Hepatocyte (in vitro differentiated cells): ENCODE measurements at regions not wholly inside any gene's neighbourhood (a gene's known extent, or its start where the extent isn't known, plus 50 kb on each side); places are given as distances from the start of the nearest gene placed in this dataset.

Experiments used
- DNase-seq: peaks from one replicate; pipeline ENCODE4 v3.0.0-alpha.2; 2016; ENCODE audit warnings: low spot score
- H2AFZ ChIP-seq: fragments of 200-600 bp; sonication (generic); 2 replicates; pipeline ENCODE4 v1.6.0; 2016; ENCODE audit warnings: antibody characterized with exemption, mild to moderate bottlenecking
- H3K27ac ChIP-seq: fragments of 200-600 bp; sonication (generic); 2 replicates; pipeline ENCODE4 v1.5.1; 2016; ENCODE audit warnings: mild to moderate bottlenecking
- H3K27me3 ChIP-seq: fragments of 200-600 bp; sonication (generic); 2 replicates; pipeline ENCODE4 v1.6.1; 2016
- H3K36me3 ChIP-seq: fragments of 200-600 bp; sonication (generic); replicated peaks from 2 replicates; pipeline ENCODE4 v1.5.1; 2016; ENCODE audit warnings: low read depth; ENCODE audit not compliant: insufficient read depth
- H3K4me1 ChIP-seq: fragments of 200-600 bp; sonication (generic); 2 replicates; pipeline ENCODE4 v1.5.1; 2016; ENCODE audit warnings: mild to moderate bottlenecking, moderate library complexity; ENCODE audit not compliant: insufficient read depth
- H3K4me2 ChIP-seq: fragments of 200-600 bp; sonication (generic); 2 replicates; pipeline ENCODE4 v1.6.0; 2016
- H3K4me3 ChIP-seq: fragments of 200-600 bp; sonication (generic); 2 replicates; pipeline ENCODE4 v1.5.1; 2016; ENCODE audit warnings: mild to moderate bottlenecking
- H3K79me2 ChIP-seq: fragments of 200-600 bp; sonication (generic); 2 replicates; pipeline ENCODE4 v1.6.0; 2017; ENCODE audit warnings: mild to moderate bottlenecking
- H3K9me2 ChIP-seq: fragments of 200-600 bp; sonication (generic); replicated peaks from 2 replicates; pipeline ENCODE4 v1.6.0; 2017; ENCODE audit warnings: mild to moderate bottlenecking; ENCODE audit not compliant: insufficient read depth
- H3K9me3 ChIP-seq: fragments of 200-600 bp; sonication (generic); 2 replicates; pipeline ENCODE4 v1.5.1; 2016; ENCODE audit warnings: low read depth, mild to moderate bottlenecking
- H4K20me1 ChIP-seq: fragments of 200-600 bp; sonication (generic); 2 replicates; pipeline ENCODE4 v1.6.0; 2016; ENCODE audit warnings: mild to moderate bottlenecking; ENCODE audit not compliant: insufficient read depth, poor library complexity, severe bottlenecking
- EZH2 ChIP-seq: fragments of 200-600 bp; sonication (generic); IDR thresholded peaks from 2 replicates; pipeline ENCODE4 v1.6.1; 2016; ENCODE audit warnings: antibody characterized with exemption, mild to moderate bottlenecking, borderline replicate concordance
- EZH2phosphoT487 ChIP-seq: fragments of 200-600 bp; sonication (generic); IDR thresholded peaks from one replicate; pipeline ENCODE4 v1.6.1; 2018; ENCODE audit warnings: antibody characterized with exemption, mild to moderate bottlenecking, low read depth, moderate library complexity; ENCODE audit not compliant: unreplicated experiment, severe bottlenecking
- WGBS: methylation state at CpG from one replicate; pipeline ENCODE4 v1.1.6; 2016; ENCODE audit warnings: low lambda C conversion rate; ENCODE audit errors: missing lambda C conversion rate; 5-methylcytosine and 5-hydroxymethylcytosine counted together
- TF ChIP-seq, protein P1 (sequence below): fragments of 200-600 bp; sonication (generic); IDR thresholded peaks from 2 replicates; pipeline ENCODE4 v1.5.1; 2016; ENCODE audit warnings: antibody characterized with exemption, mild to moderate bottlenecking; ENCODE audit not compliant: poor library complexity

DNA sequence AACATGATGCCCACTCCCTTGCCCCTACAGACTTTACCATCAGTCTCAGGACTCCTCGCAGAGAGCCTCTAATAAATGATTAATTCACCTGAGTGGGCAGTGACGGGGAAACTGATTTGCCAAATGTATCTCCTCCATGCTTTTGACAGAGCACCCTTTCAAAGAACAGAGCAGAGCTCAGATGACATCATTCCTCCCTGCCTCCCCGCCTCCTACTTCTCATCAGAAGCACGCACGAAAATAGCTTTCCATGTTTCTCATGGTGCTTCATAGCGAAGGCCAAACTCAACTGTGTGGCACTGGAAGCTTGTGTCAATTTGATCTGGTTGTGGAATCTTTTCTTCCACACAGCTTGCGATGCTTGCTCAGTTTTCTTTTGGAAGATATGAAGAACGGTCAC is 442.5 kb downstream of the RPS24 start:
- Histone ChIP-seq H3K4me1 (peaks cover 12% of the 10 kb centered on the region), H3K4me3 (no peak overlapping the region), H2AFZ (no peak overlapping the region), H3K36me3 (no peaks in the 10 kb centered on the region), H3K27ac (no peak overlapping the region), H3K9me3 (no peaks in the 10 kb centered on the region), H3K9me2 (no peaks in the 10 kb centered on the region), H3K4me2 (no peak overlapping the region), H3K79me2 (no peaks in the 10 kb centered on the region), H4K20me1 (no peaks in the 10 kb centered on the region), H3K27me3 (no peaks in the 10 kb centered on the region)
- TF ChIP-seq EZH2phosphoT487 = no peak
- TF ChIP-seq, protein P1, sequence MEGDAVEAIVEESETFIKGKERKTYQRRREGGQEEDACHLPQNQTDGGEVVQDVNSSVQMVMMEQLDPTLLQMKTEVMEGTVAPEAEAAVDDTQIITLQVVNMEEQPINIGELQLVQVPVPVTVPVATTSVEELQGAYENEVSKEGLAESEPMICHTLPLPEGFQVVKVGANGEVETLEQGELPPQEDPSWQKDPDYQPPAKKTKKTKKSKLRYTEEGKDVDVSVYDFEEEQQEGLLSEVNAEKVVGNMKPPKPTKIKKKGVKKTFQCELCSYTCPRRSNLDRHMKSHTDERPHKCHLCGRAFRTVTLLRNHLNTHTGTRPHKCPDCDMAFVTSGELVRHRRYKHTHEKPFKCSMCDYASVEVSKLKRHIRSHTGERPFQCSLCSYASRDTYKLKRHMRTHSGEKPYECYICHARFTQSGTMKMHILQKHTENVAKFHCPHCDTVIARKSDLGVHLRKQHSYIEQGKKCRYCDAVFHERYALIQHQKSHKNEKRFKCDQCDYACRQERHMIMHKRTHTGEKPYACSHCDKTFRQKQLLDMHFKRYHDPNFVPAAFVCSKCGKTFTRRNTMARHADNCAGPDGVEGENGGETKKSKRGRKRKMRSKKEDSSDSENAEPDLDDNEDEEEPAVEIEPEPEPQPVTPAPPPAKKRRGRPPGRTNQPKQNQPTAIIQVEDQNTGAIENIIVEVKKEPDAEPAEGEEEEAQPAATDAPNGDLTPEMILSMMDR = no peak
- no peak for TF ChIP-seq EZH2
- DNase-seq = no peak
- WGBS = 87% methylated on average over 8 of the region's 8 CpGs

DNA sequence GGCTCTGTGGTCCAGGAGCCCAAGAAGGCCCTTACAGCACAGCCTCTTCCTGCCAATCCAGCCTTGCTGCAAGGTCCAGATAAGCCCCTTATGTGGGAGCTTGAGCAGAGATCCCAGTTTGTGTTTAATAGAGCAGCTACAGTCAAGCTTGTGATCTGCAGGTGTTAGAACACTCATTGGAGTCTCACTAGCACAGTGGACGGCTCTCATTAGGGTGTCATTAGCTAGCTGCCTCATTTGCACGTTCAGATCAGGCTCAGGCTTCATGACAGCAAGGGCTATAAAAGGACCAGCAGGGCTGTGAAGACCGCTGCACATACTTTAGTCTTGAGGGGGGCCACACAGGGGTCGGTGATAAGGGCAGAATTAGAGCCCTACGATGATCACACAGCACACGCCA is 443.2 kb downstream of the RPS24 start:
- Histone ChIP-seq H3K27me3 (no peaks in the 10 kb centered on the region), H3K4me2 (no peak overlapping the region), H3K79me2 (no peaks in the 10 kb centered on the region), H3K27ac (no peak overlapping the region), H4K20me1 (no peaks in the 10 kb centered on the region), H3K4me1 (peaks cover 5% of the 10 kb centered on the region), H3K9me3 (no peaks in the 10 kb centered on the region), H3K36me3 (no peaks in the 10 kb centered on the region), H3K9me2 (no peaks in the 10 kb centered on the region), H3K4me3 (no peak overlapping the region), H2AFZ (no peak overlapping the region)
- no peak for DNase-seq
- TF ChIP-seq, protein P1 = no peak
- no peak for TF ChIP-seq EZH2
- TF ChIP-seq EZH2phosphoT487 = no peak
- 65% methylated on average over 6 of the region's 6 CpGs for WGBS

DNA sequence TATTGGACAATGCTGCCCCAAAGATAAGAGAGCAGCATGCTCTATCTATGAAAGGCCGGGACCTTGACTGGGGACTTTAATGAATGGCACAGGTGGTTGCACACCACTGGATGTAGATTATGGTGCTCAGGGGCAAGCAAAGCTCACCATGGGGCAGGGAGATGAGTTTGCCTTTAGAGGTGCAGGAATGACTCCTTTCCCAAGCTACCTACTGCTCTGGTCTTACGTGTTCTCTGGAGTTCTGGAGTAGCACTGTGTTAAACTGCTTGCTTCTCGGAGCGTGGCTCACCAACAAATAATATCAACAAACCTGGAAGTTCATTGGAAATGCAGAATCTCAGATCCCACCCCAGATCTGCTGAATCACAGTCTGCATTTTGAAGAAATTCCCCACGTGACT is 445.3 kb downstream of the RPS24 start:
- Histone ChIP-seq H3K4me2 (no peak overlapping the region), H3K4me1 (no peaks in the 10 kb centered on the region), H4K20me1 (no peaks in the 10 kb centered on the region), H3K27me3 (no peaks in the 10 kb centered on the region), H3K79me2 (no peaks in the 10 kb centered on the region), H2AFZ (no peak overlapping the region), H3K9me2 (no peaks in the 10 kb centered on the region), H3K4me3 (no peak overlapping the region), H3K9me3 (no peaks in the 10 kb centered on the region), H3K27ac (no peak overlapping the region), H3K36me3 (no peaks in the 10 kb centered on the region)
- no peak for DNase-seq
- 93% methylated on average over 5 of the region's 5 CpGs for WGBS
- TF ChIP-seq EZH2 = no peak
- no peak for TF ChIP-seq EZH2phosphoT487
- TF ChIP-seq, protein P1 = no peak

DNA sequence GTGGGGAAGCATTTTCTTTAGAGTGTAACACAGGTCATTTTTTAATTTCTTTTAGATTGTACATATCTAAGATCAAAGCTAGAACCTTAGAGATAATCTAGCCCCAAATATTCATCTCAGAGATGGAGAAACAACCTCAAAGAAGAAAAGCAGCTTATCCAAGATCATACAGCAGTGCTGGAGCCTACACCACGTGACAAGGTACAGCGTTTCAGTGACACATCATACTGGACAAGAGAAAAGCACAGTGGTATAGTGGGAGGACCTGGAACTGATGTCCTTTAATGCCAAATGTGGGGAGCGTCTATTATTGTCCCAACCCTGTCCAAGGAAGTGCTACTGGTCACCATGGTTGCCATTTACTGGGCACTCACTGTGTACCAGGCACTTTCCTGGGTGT is 445.8 kb downstream of the RPS24 start:
- H2AFZ ChIP-seq = no peak overlapping the region
- TF ChIP-seq, protein P1 = no peak
- TF ChIP-seq EZH2 (no peak), EZH2phosphoT487 (no peak)
- H3K27ac ChIP-seq = no peak overlapping the region
- no peaks in the 10 kb centered on the region for H3K4me1 ChIP-seq
- DNase-seq = no peak
- WGBS = 91% methylated on average over 3 of the region's 3 CpGs
- no peaks in the 10 kb centered on the region for H3K36me3 ChIP-seq
- H3K4me2 ChIP-seq = no peak overlapping the region
- no peaks in the 10 kb centered on the region for H3K9me2 ChIP-seq
- no peak overlapping the region for H3K4me3 ChIP-seq
- H3K79me2 ChIP-seq = no peaks in the 10 kb centered on the region
- H3K27me3 ChIP-seq = no peaks in the 10 kb centered on the region
- no peaks in the 10 kb centered on the region for H4K20me1 ChIP-seq
- H3K9me3 ChIP-seq = no peaks in the 10 kb centered on the region
